HepG2 (cell line): ENCODE measurements at regions not wholly inside any gene's neighbourhood (a gene's known extent, or its start where the extent isn't known, plus 50 kb on each side); places are given as distances from the start of the nearest gene placed in this dataset.

Source experiments
- ATAC-seq: fragments of 200-7000 bp; cut with Tn5 transposase; 3 replicates; pipeline ENCODE4 v1.9.1; 2020; ENCODE audit warnings: mild to moderate bottlenecking, moderate library complexity
- BruUV-seq: library from RNA; stranded (reverse); fragments of 400-500 nt; replicated peaks from 2 replicates; lab custom pipeline; 2021; lab: Mats Ljungman, UMichigan
- CTCF ChIA-PET: fragments of 300-600 bp; formaldehyde crosslinking; extraction: SDS; loops from one replicate; lab custom pipeline; 2021; ENCODE audit warnings: low total read pairs, inconsistent platforms, low intra/inter-chr PET ratio; lab: Yijun Ruan, JAX
- POLR2A ChIA-PET: fragments of 350-600 bp; sonication (Branson Sonifier 250); formaldehyde crosslinking; loops from one replicate; lab custom pipeline; 2020; ENCODE audit warnings: antibody characterized with exemption, inconsistent platforms; lab: Yijun Ruan, JAX
- DNase-seq: peaks from one replicate; pipeline ENCODE4 v3.0.0-alpha.2; 2015; ENCODE audit warnings: low spot score
- FAIRE-seq: peaks from 3 replicates; lab custom pipeline; 2011; peaks lifted over from hg19 to GRCh38; lab: Jason Lieb, UNC
- H2AFZ ChIP-seq: one replicate; pipeline ENCODE4 v1.6.1; 2011; ENCODE audit warnings: low read length, inconsistent platforms
- H3K27ac ChIP-seq: fragments of 300-600 bp; 3 replicates; pipeline ENCODE4 v1.8.0; 2011; ENCODE audit warnings: mixed run types, mild to moderate bottlenecking, mixed read lengths, low read length, inconsistent platforms; ENCODE audit not compliant: insufficient read depth; ENCODE audit errors: extremely low read length
- H3K27me3 ChIP-seq, 2 experiments: fragments of 200-600 bp in 1 of 2; 2 replicates in 1 of 2; 3 replicates in 1 of 2; pipeline versions ENCODE4 v1.6.0 to v1.8.0; 2011; ENCODE audit warnings: low read length in 2 of 2, mild to moderate bottlenecking in 2 of 2, moderate library complexity in 2 of 2, inconsistent platforms in 1 of 2; ENCODE audit not compliant: insufficient read depth in 2 of 2, control insufficient read depth in 1 of 2
- H3K36me3 ChIP-seq, 2 experiments: fragments of 200-600 bp in 1 of 2; replicated peaks in 1 of 2; 2 replicates in 1 of 2; 3 replicates in 1 of 2; pipeline versions ENCODE4 v1.5.1 to v1.8.0; 2011; ENCODE audit warnings: low read length in 2 of 2, inconsistent platforms in 1 of 2; ENCODE audit not compliant: insufficient read depth in 2 of 2, control insufficient read depth in 1 of 2
- H3K4me1 ChIP-seq: 2 replicates; pipeline ENCODE4 v1.5.1; 2012; ENCODE audit warnings: low read length, inconsistent platforms; ENCODE audit not compliant: insufficient read depth
- H3K4me2 ChIP-seq: 2 replicates; pipeline ENCODE4 v1.6.0; 2011; ENCODE audit warnings: low read depth, low read length, inconsistent platforms
- H3K4me3 ChIP-seq, 3 experiments: fragments of 200-600 bp in 1 of 3; sonication (generic), shearing (Covaris generic) in 1 of 3; replicated peaks in 1 of 3; 2 replicates each; pipeline ENCODE4 v1.5.1; 2011 to 2016; ENCODE audit warnings: low read length in 3 of 3, inconsistent platforms in 2 of 3, low read depth in 2 of 3, mild to moderate bottlenecking in 2 of 3, control low read depth in 1 of 3, mixed read lengths in 1 of 3; ENCODE audit not compliant: insufficient read depth in 1 of 3
- H3K79me2 ChIP-seq: one replicate; pipeline ENCODE4 v1.6.1; 2011; ENCODE audit warnings: low read length, inconsistent platforms; ENCODE audit not compliant: insufficient read depth
- H3K9ac ChIP-seq: 2 replicates; pipeline ENCODE4 v1.6.0; 2011; ENCODE audit warnings: mild to moderate bottlenecking, low read depth, low read length, inconsistent platforms; ENCODE audit not compliant: insufficient read depth
- H3K9me3 ChIP-seq: 2 replicates; pipeline ENCODE4 v1.5.1; 2012; ENCODE audit warnings: mild to moderate bottlenecking, low read length
- H4K20me1 ChIP-seq: 2 replicates; pipeline ENCODE4 v1.6.0; 2011; ENCODE audit warnings: inconsistent platforms, mild to moderate bottlenecking, low read length, moderate library complexity; ENCODE audit not compliant: insufficient read depth
- CENPX ChIP-seq: sonication (generic); formaldehyde crosslinking; IDR thresholded peaks from 2 replicates; pipeline ENCODE4 v1.9.0; 2021; ENCODE audit warnings: mild to moderate bottlenecking, missing genetic modification reagents, moderate library complexity
- PCBP2 ChIP-seq: fragments of 200-400 bp; formaldehyde crosslinking; optimal IDR thresholded peaks from 2 replicates; pipeline ENCODE3; 2018; ENCODE audit warnings: low read length, low read depth; ENCODE audit not compliant: poor library complexity, severe bottlenecking
- ZBTB3 ChIP-seq: sonication (generic); formaldehyde crosslinking; IDR thresholded peaks from 2 replicates; pipeline ENCODE4 v1.4.0; 2020; ENCODE audit warnings: low read depth, mild to moderate bottlenecking, moderate library complexity, missing genetic modification reagents, borderline replicate concordance
- ZFP36L1 ChIP-seq: sonication (generic); formaldehyde crosslinking; IDR thresholded peaks from 2 replicates; pipeline ENCODE4 v1.8.0; 2022; ENCODE audit warnings: mild to moderate bottlenecking, missing genetic modification reagents, moderate library complexity
- in situ Hi-C: cut with HindIII; loops from 2 replicates; pipeline ENCODE4 v1.10.0; 2017; ENCODE audit warnings: low pct_unique_long_range_greater_than_20kb; ENCODE audit not compliant: extremely low pct_ligation_motif_present
- intact Hi-C: fragments of 100-400 bp; cut with micrococcal nuclease; formaldehyde crosslinking; loops from one replicate; pipeline ENCODE4 v1.10.0; 2022; ENCODE audit not compliant: unreplicated experiment
- TF ChIP-seq, protein P1 (sequence below): sonication (generic); formaldehyde crosslinking; IDR thresholded peaks from 2 replicates; pipeline ENCODE4 v1.9.0; 2022; ENCODE audit warnings: missing genetic modification reagents, mild to moderate bottlenecking, borderline replicate concordance
- TF ChIP-seq, protein P2 (sequence below): sonication (generic); formaldehyde crosslinking; IDR thresholded peaks from 2 replicates; pipeline ENCODE4 v1.5.0; 2020; ENCODE audit warnings: mild to moderate bottlenecking, missing genetic modification reagents
- TF ChIP-seq, protein P3 (sequence below), 2 experiments: sonication (generic) in 1 of 2; formaldehyde crosslinking in 1 of 2; IDR thresholded peaks; 2 replicates each; pipeline versions ENCODE4 v1.4.0 to v1.6.1; 2016 to 2020; ENCODE audit warnings: borderline replicate concordance in 1 of 2, low read depth in 1 of 2, mild to moderate bottlenecking in 1 of 2, missing genetic modification reagents in 1 of 2
- TF ChIP-seq, protein P4 (sequence below): sonication (generic); formaldehyde crosslinking; IDR thresholded peaks from 2 replicates; pipeline ENCODE4 v1.5.0; 2020; ENCODE audit warnings: mild to moderate bottlenecking, missing genetic modification reagents

DNA sequence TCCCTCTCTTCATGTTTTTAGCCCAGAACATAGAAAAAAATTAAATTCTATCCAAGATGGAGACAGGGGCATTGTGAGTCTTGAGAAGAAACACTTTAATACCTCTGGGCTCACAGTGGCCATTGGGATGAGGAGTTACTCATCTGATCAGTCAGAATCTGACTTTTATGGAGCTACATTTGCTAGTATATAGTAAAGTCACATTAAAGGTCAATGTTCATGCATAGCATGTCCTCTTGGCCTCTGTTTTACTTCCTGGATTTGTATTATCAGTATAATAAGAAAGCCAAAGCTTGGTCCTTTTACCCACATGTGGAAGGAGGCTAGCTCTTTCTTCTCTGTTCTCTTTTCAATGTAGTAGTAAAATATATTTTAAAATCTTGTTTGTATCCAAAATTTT lies 93.6 kb upstream of the CNOT2 start:
- Histone ChIP-seq H3K4me1 (no peaks in the 10 kb centered on the region), H3K9ac (no peak overlapping the region), H3K27me3 (no peaks in the 10 kb centered on the region), H3K36me3 (no peaks in the 10 kb centered on the region), H3K4me3 (no peak overlapping the region), H3K79me2 (no peaks in the 10 kb centered on the region), H2AFZ (no peak overlapping the region), H3K4me2 (no peak overlapping the region), H4K20me1 (no peaks in the 10 kb centered on the region), H3K9me3 (peaks cover 10% of the 10 kb centered on the region), H3K27ac (no peak overlapping the region)
- intact Hi-C loops, result no loop called here
- DNase-seq, result no peak
- in situ Hi-C loops, result no loop called here
- no TSS peak for BruUV-seq
- ATAC-seq, result no peak
- FAIRE-seq, result no peak
- ChIA-PET CTCF (no interaction called here), POLR2A (no interaction called here)
- TF ChIP-seq CENPX (CRISPR knock-in tag), result no peak
- no peak for TF ChIP-seq ZFP36L1 (CRISPR knock-in tag)
- TF ChIP-seq, protein P1, sequence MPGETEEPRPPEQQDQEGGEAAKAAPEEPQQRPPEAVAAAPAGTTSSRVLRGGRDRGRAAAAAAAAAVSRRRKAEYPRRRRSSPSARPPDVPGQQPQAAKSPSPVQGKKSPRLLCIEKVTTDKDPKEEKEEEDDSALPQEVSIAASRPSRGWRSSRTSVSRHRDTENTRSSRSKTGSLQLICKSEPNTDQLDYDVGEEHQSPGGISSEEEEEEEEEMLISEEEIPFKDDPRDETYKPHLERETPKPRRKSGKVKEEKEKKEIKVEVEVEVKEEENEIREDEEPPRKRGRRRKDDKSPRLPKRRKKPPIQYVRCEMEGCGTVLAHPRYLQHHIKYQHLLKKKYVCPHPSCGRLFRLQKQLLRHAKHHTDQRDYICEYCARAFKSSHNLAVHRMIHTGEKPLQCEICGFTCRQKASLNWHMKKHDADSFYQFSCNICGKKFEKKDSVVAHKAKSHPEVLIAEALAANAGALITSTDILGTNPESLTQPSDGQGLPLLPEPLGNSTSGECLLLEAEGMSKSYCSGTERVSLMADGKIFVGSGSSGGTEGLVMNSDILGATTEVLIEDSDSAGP, result no peak
- TF ChIP-seq, protein P2, sequence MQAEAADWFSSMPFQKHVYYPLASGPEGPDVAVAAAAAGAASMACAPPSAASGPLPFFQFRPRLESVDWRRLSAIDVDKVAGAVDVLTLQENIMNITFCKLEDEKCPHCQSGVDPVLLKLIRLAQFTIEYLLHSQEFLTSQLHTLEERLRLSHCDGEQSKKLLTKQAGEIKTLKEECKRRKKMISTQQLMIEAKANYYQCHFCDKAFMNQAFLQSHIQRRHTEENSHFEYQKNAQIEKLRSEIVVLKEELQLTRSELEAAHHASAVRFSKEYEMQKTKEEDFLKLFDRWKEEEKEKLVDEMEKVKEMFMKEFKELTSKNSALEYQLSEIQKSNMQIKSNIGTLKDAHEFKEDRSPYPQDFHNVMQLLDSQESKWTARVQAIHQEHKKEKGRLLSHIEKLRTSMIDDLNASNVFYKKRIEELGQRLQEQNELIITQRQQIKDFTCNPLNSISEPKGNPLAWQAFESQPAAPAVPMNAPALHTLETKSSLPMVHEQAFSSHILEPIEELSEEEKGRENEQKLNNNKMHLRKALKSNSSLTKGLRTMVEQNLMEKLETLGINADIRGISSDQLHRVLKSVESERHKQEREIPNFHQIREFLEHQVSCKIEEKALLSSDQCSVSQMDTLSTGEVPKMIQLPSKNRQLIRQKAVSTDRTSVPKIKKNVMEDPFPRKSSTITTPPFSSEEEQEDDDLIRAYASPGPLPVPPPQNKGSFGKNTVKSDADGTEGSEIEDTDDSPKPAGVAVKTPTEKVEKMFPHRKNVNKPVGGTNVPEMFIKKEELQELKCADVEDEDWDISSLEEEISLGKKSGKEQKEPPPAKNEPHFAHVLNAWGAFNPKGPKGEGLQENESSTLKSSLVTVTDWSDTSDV (CRISPR knock-in tag), result no peak
- TF ChIP-seq, protein P3, sequence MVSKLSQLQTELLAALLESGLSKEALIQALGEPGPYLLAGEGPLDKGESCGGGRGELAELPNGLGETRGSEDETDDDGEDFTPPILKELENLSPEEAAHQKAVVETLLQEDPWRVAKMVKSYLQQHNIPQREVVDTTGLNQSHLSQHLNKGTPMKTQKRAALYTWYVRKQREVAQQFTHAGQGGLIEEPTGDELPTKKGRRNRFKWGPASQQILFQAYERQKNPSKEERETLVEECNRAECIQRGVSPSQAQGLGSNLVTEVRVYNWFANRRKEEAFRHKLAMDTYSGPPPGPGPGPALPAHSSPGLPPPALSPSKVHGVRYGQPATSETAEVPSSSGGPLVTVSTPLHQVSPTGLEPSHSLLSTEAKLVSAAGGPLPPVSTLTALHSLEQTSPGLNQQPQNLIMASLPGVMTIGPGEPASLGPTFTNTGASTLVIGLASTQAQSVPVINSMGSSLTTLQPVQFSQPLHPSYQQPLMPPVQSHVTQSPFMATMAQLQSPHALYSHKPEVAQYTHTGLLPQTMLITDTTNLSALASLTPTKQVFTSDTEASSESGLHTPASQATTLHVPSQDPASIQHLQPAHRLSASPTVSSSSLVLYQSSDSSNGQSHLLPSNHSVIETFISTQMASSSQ (IDR thresholded peaks at IDR 0.05; ENCODE audit: low read depth), result no peak
- TF ChIP-seq, protein P3 (CRISPR knock-in tag; IDR thresholded peaks at IDR 0.05; ENCODE audit: borderline replicate concordance), result no peak
- TF ChIP-seq PCBP2, result no peak
- no peak for TF ChIP-seq ZBTB3 (CRISPR knock-in tag)
- TF ChIP-seq, protein P4, sequence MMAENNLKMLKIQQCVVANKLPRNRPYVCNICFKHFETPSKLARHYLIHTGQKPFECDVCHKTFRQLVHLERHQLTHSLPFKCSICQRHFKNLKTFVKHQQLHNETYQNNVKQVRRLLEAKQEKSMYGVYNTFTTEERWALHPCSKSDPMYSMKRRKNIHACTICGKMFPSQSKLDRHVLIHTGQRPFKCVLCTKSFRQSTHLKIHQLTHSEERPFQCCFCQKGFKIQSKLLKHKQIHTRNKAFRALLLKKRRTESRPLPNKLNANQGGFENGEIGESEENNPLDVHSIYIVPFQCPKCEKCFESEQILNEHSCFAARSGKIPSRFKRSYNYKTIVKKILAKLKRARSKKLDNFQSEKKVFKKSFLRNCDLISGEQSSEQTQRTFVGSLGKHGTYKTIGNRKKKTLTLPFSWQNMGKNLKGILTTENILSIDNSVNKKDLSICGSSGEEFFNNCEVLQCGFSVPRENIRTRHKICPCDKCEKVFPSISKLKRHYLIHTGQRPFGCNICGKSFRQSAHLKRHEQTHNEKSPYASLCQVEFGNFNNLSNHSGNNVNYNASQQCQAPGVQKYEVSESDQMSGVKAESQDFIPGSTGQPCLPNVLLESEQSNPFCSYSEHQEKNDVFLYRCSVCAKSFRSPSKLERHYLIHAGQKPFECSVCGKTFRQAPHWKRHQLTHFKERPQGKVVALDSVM (CRISPR knock-in tag), result no peak
